IPS DF 4.7 (cell line): ENCODE measurements at regions not wholly inside any gene's neighbourhood (a gene's known extent, or its start where the extent isn't known, plus 50 kb on each side); places are given as distances from the start of the nearest gene placed in this dataset.
"Not testable (repeated sequence)": the region's sequence is repeated elsewhere in the genome, so short reads cannot be mapped to it uniquely, and the experiment has no call there.

Source experiments
- DNase-seq: peaks from one replicate; pipeline ENCODE4 v3.0.0-alpha.2; 2013; ENCODE audit warnings: low spot score; ENCODE audit errors: extremely low read depth

- no peak for DNase-seq
These were observed 448.1 kb downstream of the ETV1 start for GRCh38 chr7:13541326-13541725.

- DNase-seq = peak; percentile 25
These were observed 447.0 kb downstream of the ETV1 start for GRCh38 chr7:13542451-13542850.

- DNase-seq = no peak
These were observed 438.0 kb downstream of the ETV1 start for GRCh38 chr7:13551503-13551902.

- no peak for DNase-seq
These were observed 429.0 kb downstream of the ETV1 start for GRCh38 chr7:13560441-13560840.

GRCh38 chr7:13563257-13563656 is 426.2 kb downstream of the ETV1 start:
- DNase-seq = no peak

GRCh38 chr7:13563680-13564079 is 425.8 kb downstream of the ETV1 start:
- no peak for DNase-seq

- DNase-seq = no peak
These were observed 411.8 kb downstream of the ETV1 start for GRCh38 chr7:13577566-13578145.

- no peak for DNase-seq
These were observed 411.2 kb downstream of the ETV1 start for GRCh38 chr7:13578294-13578693.

GRCh38 chr7:13581097-13581496 is 408.4 kb downstream of the ETV1 start:
- no peak for DNase-seq

GRCh38 chr7:13593854-13594253 is 395.6 kb downstream of the ETV1 start:
- no peak for DNase-seq

- DNase-seq = no peak
These were observed 387.4 kb downstream of the ETV1 start for GRCh38 chr7:13602036-13602435.

- DNase-seq = no peak
These were observed 386.4 kb downstream of the ETV1 start for GRCh38 chr7:13603016-13603415.

- DNase-seq = no peak
These were observed 385.8 kb downstream of the ETV1 start for GRCh38 chr7:13603661-13604060.

GRCh38 chr7:13604178-13604577 is 385.3 kb downstream of the ETV1 start:
- no peak for DNase-seq

- no peak for DNase-seq
These were observed 379.1 kb downstream of the ETV1 start for GRCh38 chr7:13610372-13610771.

GRCh38 chr7:13615679-13616078 is 373.8 kb downstream of the ETV1 start:
- DNase-seq = no peak

GRCh38 chr7:13627455-13627854 is 362.0 kb downstream of the ETV1 start:
- no peak for DNase-seq

GRCh38 chr7:13628239-13629001 is 361.0 kb downstream of the ETV1 start:
- no peak for DNase-seq

- not testable (repeated sequence) for DNase-seq
These were observed 358.0 kb downstream of the ETV1 start for GRCh38 chr7:13631207-13632049.

GRCh38 chr7:13633857-13634256 is 355.6 kb downstream of the ETV1 start:
- DNase-seq = no peak

- no peak for DNase-seq
These were observed 350.1 kb downstream of the ETV1 start for GRCh38 chr7:13639396-13639795.

- no peak for DNase-seq
These were observed 347.8 kb downstream of the ETV1 start for GRCh38 chr7:13641714-13642113.
